Ascending aorta (tissue), 2 donors: ENCODE measurements at regions not wholly inside any gene's neighbourhood (a gene's known extent, or its start where the extent isn't known, plus 50 kb on each side); places are given as distances from the start of the nearest gene placed in this dataset.

Source experiments
- DNase-seq, 2 donors: peaks; one replicate each; pipeline ENCODE4 v3.0.0-alpha.2; 2019; ENCODE audit warnings: low spot score in 2 of 2
- H3K27ac ChIP-seq, 2 donors: fragments of 200-600 bp; sonication (generic); one replicate each; pipeline ENCODE4 v1.5.1; 2016 to 2017; ENCODE audit warnings: mild to moderate bottlenecking in 1 of 2
- H3K27me3 ChIP-seq: fragments of 200-600 bp; sonication (generic); one replicate; pipeline ENCODE4 v1.5.1; 2017
- H3K36me3 ChIP-seq, 2 donors: fragments of 200-600 bp; sonication (generic); one replicate each; pipeline ENCODE4 v1.5.1; 2016
- H3K4me1 ChIP-seq, 2 donors: fragments of 200-600 bp; sonication (generic); one replicate each; pipeline ENCODE4 v1.5.1; 2016 to 2017; ENCODE audit warnings: mild to moderate bottlenecking in 1 of 2
- H3K4me3 ChIP-seq, 2 donors: fragments of 200-600 bp; sonication (generic); one replicate each; pipeline ENCODE4 v1.5.1; 2016 to 2017; ENCODE audit warnings: mild to moderate bottlenecking in 1 of 2
- H3K9me3 ChIP-seq, 2 donors: fragments of 200-600 bp; sonication (generic); one replicate each; pipeline ENCODE4 v1.5.1; 2016
- CTCF ChIP-seq, 3 experiments: fragments of 200-600 bp in 2 of 3; fragments of 450-650 bp in 1 of 3; sonication (generic) in 2 of 3; IDR thresholded peaks; one replicate each; pipeline ENCODE4 v1.5.1; 2016 to 2019; ENCODE audit warnings: antibody characterized with exemption in 3 of 3, mild to moderate bottlenecking in 1 of 3, moderate library complexity in 1 of 3
- intact Hi-C: fragments of 100-400 bp; cut with DNase I; formaldehyde crosslinking; loops from one replicate; pipeline ENCODE4 v1.15.1; 2023

- no peak for DNase-seq
- Histone ChIP-seq H3K4me3 (no peak overlapping the region), H3K27me3 (no peaks in the 10 kb centered on the region), H3K36me3 (no peaks in the 10 kb centered on the region), H3K27ac (no peak overlapping the region), H3K9me3 (no peaks in the 10 kb centered on the region), H3K4me1 (no peaks in the 10 kb centered on the region)
- no peak for TF ChIP-seq CTCF (IDR thresholded peaks at IDR 0.05)
- intact Hi-C loops: no loop called here
Measured at GRCh38 chr10:117945651-117946050, 101.1 kb downstream of the RAB11FIP2 start.

GRCh38 chr10:117946525-117947070 lies 100.1 kb downstream of the RAB11FIP2 start:
- Histone ChIP-seq H3K27ac (no peak overlapping the region), H3K27me3 (no peaks in the 10 kb centered on the region), H3K9me3 (no peaks in the 10 kb centered on the region), H3K4me3 (no peak overlapping the region), H3K36me3 (no peaks in the 10 kb centered on the region), H3K4me1 (no peaks in the 10 kb centered on the region)
- no peak for DNase-seq
- no peak for TF ChIP-seq CTCF (IDR thresholded peaks at IDR 0.05)
- intact Hi-C loops: no loop called here

GRCh38 chr10:117948493-117948892 lies 98.2 kb downstream of the RAB11FIP2 start:
- H3K36me3 ChIP-seq: no peaks in the 10 kb centered on the region
- no peaks in the 10 kb centered on the region for H3K4me1 ChIP-seq
- H3K4me3 ChIP-seq: no peak overlapping the region
- H3K9me3 ChIP-seq: no peaks in the 10 kb centered on the region
- no peak for TF ChIP-seq CTCF (IDR thresholded peaks at IDR 0.05)
- intact Hi-C loops: no loop called here
- H3K27me3 ChIP-seq: no peaks in the 10 kb centered on the region
- no peak for DNase-seq
- H3K27ac ChIP-seq: no peak overlapping the region

DNA sequence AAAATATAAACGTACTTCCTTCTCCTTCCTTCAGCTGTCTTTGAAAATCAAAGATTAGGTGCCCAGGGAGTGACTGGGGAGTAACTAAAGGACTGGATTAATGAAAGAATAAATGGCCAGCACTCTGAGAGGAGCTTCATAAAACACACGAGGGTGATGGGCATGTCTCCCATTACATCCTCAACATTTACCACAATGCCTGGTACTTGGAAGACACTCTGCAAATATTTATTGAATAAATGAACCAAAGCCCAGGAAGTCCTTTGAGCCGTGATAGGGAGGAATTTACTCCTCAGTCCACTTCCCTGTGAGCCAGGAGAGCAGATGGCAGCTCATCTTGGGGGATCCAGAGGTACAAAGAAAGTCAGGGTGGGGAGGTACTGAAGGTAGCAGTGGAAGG lies 96.3 kb downstream of the RAB11FIP2 start:
- TF ChIP-seq CTCF (IDR thresholded peaks at IDR 0.05): no peak
- no peaks in the 10 kb centered on the region for H3K9me3 ChIP-seq
- intact Hi-C loops: no loop called here
- DNase-seq: no peak
- no peaks in the 10 kb centered on the region for H3K27me3 ChIP-seq
- no peak overlapping the region for H3K4me3 ChIP-seq
- no peak overlapping the region for H3K27ac ChIP-seq
- H3K36me3 ChIP-seq: no peaks in the 10 kb centered on the region
- no peaks in the 10 kb centered on the region for H3K4me1 ChIP-seq
